DMS153 (cell line): ENCODE measurements at regions not wholly inside any gene's neighbourhood (a gene's known extent, or its start where the extent isn't known, plus 50 kb on each side); places are given as distances from the start of the nearest gene placed in this dataset.

Source experiments
- DNase-seq: peaks from one replicate; lab custom pipeline; 2025; lab: John Stamatoyannopoulos, UW

DNA sequence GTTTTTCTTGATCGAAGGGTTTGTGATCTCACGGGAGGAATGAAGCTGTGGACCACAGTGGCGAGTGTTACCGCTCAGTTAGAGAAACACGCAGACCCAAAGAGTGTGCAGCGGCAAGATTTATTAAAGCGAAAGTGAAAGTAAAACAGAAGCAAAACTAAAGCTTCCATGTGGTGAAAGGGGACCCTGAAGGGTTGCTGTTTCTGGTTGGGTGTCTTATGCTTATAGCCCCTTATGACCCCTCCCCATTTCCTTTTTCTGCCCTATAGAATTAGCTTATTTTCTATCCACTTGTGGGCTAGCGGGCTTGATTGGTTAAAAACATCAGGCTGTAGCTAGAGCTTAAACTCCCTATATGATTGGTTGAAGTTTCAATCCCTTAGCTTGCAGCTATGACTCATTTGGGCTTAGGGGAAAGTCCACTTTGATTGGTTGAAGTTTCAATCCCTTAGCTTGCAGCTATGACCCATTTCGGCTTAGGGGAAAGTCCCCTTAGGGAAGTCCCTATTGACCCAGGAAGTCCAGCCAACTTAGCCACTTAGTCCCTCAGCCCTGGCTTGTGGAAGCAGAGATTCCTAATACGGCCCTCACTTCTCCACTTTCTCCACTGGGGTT is 171.2 kb upstream of the NWD2 start:
- no peak for DNase-seq

DNA sequence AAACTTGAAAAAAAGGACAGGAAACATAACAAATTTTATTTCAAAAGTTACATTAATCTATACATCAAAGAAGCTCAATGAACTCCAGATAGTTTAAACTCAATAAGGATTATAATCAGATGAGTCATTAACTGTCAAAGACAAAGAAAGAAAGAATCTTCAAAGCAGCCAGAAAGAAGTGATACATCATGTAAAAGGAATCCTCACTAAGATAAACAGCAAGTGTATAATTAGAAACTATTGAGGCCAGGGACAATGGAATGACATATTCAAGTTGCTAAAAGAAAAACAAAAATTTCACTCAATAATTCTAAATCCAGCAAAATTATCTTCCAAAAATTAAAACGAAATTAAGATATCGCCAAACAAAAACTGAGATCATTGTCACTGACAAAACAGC is 161.6 kb upstream of the NWD2 start:
- no peak for DNase-seq

DNA sequence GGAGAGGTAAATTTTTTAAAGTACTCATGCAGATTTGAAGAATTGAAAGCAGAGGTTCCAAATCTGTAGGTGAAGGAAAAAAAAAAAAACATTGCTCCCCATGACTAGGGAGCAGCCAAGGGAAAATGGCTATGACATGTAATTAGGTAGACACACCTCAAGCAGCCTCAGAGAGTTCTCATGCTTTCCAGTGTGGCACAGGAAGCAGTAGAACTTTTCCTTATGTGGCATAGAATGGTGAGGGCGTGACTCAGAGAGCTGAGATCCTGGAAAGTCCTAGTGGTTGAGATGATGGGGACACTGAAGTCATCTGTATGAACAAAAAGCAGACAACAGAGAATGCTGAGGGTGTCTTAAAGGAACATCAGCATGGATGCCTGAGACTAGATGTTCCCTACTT is 148.6 kb upstream of the NWD2 start:
- DNase-seq = no peak

DNA sequence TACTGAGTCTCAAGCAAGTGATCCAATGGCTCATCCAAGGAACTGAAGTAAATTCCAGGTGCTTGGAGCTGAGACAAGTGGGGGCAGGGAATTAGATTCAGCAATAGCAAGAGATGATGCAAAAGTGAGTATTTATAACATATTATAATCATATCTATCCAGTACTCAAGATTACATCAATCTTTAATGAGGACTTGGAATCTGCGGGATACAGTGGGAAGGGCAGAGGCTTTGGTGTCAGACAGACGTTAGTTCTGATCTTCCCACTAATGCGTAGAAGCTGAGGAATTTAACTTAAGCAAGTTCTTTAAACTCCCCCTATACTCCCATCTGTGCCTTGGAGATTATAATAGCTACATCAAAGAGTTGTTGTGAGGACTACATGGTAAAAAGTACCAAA is 143.4 kb upstream of the NWD2 start:
- DNase-seq = no peak

DNA sequence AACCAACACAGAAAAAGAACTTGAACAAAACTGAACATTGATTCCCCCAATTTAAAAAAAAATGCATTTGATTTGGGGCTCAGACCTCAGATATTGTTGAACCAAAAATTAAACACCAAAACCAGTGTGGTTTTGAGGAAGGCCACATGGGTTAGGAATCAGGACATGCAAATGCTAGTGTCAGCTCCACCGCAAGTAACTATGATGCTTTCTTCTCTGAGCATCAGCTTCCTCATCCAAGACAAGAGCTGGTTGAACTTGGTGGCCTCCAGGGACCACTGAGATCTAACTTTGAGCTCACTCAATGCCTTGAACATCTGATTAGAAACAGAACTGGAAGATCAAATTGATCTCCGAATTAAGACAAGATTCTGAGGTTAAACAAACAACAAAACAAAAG is 142.9 kb upstream of the NWD2 start:
- DNase-seq = no peak

DNA sequence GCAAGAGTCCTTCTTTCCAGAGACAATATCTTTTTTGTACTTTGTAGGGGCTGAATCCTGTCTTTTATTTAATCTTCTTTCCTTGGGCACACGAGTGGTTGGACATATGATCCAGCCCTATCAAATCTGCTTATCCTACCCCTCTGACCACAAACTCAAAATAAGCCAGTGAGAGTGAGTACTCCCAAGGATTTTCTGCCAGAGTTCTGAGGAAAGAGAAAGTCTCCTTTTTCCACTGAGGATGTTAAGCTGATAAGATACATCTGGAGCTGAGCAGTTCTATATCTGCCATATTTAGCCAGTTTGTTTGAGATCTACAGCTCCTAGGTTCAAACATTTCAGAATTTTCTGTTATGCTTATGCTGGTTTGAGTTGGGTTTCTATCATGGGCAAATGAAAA is 134.8 kb upstream of the NWD2 start:
- no peak for DNase-seq

DNA sequence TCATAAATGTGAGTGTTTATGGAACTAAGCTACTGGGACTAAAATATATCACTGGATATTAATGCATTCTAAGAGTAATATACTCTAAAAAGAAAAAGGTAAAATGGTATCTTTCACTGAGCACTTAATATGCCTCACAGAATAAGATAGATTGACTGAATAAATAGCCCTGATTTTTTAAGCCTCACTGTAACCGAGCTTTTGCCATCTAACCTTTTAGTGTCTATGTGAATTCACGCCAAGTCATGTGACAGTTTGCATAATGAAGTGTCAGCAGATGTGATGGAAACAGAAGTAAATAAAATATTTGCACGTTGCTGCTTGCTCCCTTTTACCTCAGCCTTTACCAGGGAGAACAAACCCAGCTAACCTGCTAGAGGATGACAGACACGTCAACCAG is 119.7 kb upstream of the NWD2 start:
- peak; percentile 4 for DNase-seq

DNA sequence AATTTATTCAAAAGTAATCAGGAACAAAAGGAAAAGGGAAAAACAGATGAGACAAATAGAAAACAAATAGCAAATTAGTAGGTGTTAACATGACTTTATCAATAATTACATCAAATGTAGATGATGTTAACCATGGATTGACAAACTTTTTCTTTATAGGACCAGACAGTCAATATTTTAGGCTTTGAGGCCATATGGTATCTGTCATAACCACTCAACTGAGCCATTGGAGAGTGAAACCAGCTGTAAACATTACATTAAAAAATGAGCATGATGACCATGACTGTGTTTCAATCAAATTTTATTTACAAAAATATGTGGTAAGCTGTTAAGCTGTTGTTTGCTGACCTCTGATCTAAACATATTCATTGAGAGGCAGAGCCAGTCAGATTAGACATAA is 118.5 kb upstream of the NWD2 start:
- no peak for DNase-seq

DNA sequence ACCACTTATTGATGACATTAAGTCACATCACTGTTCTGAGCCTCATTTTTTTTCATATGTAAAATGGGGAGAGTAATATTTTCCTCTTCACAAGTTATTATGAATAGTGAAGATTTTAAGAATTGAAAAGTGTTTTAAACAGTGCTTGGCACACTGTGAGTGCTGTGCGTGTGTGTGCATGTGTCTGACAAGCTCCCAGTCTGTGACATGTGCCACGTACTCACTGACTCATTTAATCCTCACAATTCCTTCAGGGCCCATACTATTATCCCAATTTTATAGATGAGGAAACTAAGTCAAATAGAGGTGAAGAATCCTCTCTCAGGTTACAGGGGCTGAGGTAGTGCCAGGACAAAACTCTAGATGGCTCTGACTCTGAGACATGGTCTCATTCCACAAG is 114.1 kb upstream of the NWD2 start:
- no peak for DNase-seq

DNA sequence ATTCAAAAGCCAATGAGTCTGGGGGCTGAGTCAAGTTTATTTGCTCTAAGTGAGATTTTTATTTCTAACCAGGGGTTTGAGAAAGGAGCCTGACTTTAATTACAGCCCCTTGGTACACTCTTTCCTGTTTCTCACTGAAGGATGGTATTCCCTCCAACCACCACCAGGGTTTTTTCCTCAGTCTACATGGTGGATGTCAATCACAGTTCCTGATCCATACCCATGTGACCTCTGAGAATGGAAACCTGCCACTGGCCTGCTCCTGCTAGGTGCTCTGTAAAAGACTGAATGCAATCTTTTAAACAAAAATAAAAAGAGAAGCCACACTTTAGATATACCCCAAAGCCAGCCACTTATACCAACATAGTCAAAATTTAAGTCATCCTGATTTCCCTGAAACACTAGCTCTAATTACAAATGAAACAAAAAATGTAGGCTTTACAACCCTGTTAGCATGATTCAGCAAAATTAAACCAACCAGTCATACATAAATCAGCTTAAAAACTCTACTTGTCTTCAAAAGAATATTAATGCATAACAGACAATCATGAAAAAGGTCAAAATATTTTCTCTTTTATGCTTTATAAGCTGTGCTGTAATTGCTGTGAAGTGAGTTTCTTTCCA is 112.1 kb upstream of the NWD2 start:
- no peak for DNase-seq

DNA sequence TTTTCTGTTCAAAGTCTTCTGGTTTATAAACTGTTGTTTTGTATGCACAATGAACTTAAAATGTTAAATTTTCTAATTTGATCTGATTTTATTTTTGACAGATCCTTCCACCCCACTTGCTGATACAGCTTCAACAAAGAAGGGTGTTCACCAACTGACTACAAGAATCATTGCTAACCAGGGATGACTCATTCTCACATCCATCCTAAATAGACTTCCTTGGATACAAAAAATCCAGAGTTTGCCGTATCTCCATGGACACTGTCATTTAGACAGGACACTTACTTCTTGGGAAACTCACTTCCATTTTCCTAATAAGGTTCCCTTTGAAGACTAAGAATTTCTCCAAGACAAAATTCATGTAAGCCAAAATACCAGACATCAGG is 111.6 kb upstream of the NWD2 start:
- no peak for DNase-seq

DNA sequence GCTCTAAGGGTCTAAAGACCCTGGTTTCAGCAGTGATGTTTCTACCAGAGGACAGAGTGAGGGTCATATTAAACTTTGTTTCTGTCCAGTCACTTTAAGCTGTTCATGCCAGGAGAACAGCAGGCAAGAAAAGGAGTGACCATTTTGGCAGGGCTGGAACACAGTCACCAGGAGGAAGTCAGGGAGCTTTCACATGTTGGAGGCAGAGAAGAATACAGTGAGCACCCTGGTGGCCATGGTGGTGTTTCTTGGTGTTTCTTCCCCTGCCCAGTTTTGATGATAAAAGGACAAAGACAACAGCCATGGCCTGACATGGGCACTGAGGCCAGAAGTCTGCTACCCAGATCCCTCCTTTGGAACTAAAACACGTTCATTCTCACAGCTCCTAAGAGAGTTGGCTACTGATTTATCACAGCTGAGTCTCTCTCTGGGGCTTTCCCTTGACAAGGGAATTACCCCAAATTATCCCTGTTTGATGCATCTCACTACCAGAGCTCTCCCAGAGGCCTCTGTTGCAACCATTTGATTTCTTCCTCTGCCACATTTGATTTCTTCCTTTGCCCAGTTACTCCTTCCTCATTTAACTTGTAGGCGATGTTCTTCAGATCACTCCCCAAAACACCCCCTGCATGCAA is 106.4 kb upstream of the NWD2 start:
- no peak for DNase-seq

DNA sequence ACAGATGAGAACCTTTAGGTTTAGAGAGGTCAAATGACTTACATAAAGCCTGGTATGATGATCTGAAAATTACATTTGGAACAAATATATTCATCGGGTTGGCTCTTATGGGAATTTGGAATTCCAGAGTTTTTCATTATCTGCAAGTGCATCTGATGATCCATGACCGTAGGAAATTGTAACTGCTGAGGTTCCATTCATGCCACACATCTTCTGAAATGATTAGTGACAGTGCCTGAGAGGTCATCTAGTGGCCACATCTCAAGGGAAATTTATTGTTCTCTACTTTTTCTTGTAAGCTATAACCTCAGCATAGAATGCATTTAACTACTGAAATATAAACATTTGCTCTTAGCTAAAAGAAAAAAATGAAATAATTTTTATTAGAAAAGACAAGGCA is 105.8 kb upstream of the NWD2 start:
- no peak for DNase-seq

DNA sequence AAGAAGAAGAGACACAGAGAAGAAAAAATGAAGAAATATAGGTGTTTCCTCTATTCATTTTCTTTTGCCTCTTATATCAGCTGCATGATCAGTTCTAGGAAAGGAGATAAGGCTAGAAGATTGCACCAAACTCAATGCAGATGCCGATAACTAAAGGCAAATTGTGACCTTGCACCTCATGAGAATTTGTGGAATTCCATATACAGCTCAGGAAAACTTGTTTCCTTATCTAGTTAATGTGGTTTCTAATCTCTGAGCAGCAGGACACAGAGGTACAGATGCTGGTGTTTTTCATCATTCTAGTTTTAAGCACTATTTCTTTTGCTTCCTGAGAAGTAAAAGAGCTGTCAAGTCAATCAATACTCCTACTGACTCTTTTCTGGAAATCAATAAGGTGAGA is 104.6 kb upstream of the NWD2 start:
- DNase-seq = no peak

DNA sequence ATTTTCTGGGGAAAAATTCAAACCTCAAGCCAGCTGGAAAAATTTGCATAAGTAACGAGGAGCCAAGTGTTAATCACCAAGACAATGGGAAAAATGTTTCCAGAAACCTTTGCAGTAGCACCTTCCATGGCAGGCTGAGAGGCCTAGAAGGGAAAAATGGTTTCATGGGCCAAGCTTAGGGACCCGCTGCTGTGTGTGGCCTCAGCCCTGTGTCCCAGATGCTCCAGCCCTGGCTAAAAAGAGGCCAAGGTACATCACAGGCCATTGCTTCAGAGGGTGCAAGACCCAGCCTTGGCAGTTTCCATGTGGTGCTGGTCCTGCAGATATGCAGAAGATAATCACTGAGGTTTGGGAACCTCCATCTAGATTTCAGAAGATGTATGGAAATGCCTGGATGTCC is 98.3 kb upstream of the NWD2 start:
- DNase-seq = no peak

DNA sequence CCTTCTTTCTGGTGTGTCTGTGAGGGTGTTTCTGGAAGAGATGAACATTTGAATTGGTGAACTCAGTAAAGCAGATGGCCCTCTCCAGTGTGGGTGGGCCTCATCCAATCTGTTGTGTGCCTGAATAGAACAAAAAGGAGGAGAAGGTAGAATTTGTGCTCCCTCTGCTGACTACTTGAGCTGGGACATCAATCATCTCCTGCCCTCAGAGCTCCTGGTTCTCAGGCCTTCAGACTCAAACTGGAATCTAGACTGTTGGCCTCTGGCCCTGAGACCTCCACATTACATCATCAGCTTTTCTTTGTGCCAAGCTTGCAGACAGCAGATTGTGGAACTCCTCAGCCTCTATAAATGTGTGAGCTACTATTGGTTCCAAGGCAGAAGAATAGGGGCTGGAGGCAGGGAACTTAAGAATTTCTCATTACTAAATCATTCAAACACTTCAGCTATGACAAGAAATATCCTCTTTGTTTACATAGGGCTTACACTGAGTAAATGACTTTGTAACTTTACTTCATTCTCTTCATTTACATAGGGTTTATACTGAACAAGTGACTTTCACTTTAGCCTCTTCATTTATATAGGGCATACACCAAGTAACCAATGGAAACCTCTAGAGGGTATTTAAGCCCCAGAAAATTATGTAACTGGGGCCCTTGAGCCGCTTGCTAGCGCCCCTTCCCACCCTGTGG is 86.9 kb upstream of the NWD2 start:
- DNase-seq = no peak

DNA sequence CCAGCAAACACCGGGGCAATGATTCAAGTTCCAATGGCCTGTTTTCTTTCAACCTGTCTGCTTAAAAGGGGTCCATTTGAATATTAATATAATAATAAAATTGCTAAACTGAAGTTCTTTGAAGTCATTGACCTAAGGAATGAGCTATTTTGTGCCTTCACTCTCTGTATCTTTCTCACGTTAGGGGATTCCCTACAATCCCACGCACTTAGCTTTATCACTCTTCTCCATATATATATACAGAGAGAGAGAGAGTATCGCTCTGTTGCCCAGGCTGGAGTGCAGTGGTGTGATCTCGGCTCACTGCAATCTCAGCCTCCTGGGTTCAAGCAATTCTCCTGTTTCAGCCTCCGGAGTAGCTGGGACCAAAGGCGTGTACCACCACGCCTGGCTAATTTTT is 83.9 kb upstream of the NWD2 start:
- no peak for DNase-seq

DNA sequence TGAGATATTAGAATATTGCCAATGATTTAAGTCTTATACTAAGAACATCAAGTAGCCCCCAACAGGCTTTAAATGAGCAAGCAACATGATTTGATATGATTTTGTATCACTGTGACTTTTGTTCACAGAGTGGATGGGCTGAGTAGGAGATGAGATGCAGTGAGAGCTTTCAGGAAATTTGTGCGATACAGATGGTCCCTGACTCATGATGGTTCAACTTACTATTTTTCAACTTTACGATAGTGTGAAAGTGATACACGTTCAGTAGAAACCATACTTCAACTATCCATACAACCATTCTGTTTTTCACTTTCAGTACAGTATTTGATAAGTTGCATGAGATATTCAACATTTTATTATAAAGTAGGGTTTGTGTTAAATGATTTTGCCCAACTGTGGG is 78.7 kb upstream of the NWD2 start:
- DNase-seq = no peak

DNA sequence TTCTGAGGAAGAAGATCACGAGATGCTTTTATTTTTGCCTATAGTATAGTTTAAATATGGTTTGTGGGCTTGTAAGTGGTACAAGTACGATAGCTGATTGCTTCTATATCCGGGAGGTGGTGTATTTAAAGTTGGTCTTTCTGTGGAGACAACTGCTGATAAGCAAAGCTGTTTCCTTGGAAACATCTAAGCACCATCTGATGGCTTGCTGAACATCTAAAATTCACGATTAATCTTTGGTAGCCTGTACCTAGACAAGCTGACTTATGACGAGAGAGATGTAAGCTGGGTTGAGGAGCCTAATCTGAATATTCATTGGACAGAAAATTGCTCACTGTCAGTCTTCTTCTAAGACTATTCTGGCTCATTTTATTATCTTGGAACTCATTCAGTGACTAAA is 74.6 kb upstream of the NWD2 start:
- no peak for DNase-seq

DNA sequence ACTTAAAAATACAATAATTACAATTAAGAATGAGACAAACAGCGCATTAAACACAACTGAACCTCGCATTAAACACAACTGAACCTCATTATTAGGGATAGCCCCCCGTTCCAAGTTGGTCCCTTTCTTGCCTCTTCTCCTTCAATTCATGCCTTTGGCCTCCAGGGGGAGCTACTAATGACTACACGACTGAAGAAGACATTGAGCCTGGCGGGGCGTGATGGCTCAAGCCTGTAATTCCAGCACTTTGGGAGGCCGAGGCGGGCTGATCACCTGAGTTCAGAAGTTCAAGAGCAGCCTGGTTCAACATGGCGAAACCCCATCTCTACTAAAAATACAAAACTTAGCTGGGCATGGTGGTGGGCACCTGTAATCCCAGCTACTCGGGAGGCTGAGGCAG is 56.4 kb upstream of the NWD2 start:
- no peak for DNase-seq
